Natural killer cell (primary cell): ENCODE measurements at regions not wholly inside any gene's neighbourhood (a gene's known extent, or its start where the extent isn't known, plus 50 kb on each side); places are given as distances from the start of the nearest gene placed in this dataset.

Experiments
- ATAC-seq, 3 donors: fragments of 150-1000 bp in 2 of 3; fragments of 200-7000 bp in 1 of 3; cut with Tn5 transposase; 1 replicate in 1 of 3; 2 replicates in 2 of 3; pipeline ENCODE4 v1.10.0; 2021; ENCODE audit warnings: mild to moderate bottlenecking in 2 of 3, moderate library complexity in 2 of 3
- DNase-seq, 2 donors: peaks; one replicate each; pipeline versions ENCODE4 v3.0.0 to v3.0.0-alpha.2; 2013 to 2021; ENCODE audit warnings: mixed read lengths in 1 of 2
- H3K27ac ChIP-seq: one replicate; pipeline ENCODE4 v1.5.1; 2013; ENCODE audit warnings: mild to moderate bottlenecking, low read length
- H3K27me3 ChIP-seq: one replicate; pipeline ENCODE4 v1.6.1; 2013; ENCODE audit warnings: low read length; ENCODE audit not compliant: control insufficient read depth, insufficient read depth
- H3K36me3 ChIP-seq: one replicate; pipeline ENCODE4 v1.6.1; 2013; ENCODE audit warnings: low read length; ENCODE audit not compliant: control insufficient read depth, insufficient read depth
- H3K4me1 ChIP-seq: one replicate; pipeline ENCODE4 v1.6.1; 2013; ENCODE audit warnings: low read length; ENCODE audit not compliant: control insufficient read depth, insufficient read depth
- H3K4me3 ChIP-seq: one replicate; pipeline ENCODE4 v1.5.1; 2013; ENCODE audit warnings: low read length
- H3K9me3 ChIP-seq: one replicate; pipeline ENCODE4 v1.6.1; 2013; ENCODE audit warnings: low read length; ENCODE audit not compliant: control insufficient read depth, insufficient read depth
- H3K27ac Mint-ChIP-seq, 2 donors: one replicate each; pipeline ENCODE4 v1.8.0; 2022; ENCODE audit warnings: mild to moderate bottlenecking in 2 of 2, mixed read lengths in 2 of 2, moderate library complexity in 1 of 2
- H3K27me3 Mint-ChIP-seq, 2 donors: one replicate each; pipeline ENCODE4 v1.8.0; 2022; ENCODE audit warnings: low read depth in 2 of 2, mixed read lengths in 2 of 2
- H3K36me3 Mint-ChIP-seq: one replicate; pipeline ENCODE4 v1.8.0; 2022; ENCODE audit warnings: mixed read lengths
- H3K4me1 Mint-ChIP-seq, 2 donors: one replicate each; pipeline ENCODE4 v1.8.0; 2022; ENCODE audit warnings: mixed read lengths in 2 of 2
- H3K4me3 Mint-ChIP-seq: one replicate; pipeline ENCODE4 v1.8.0; 2022; ENCODE audit warnings: mild to moderate bottlenecking, moderate library complexity, mixed read lengths
- H3K9me3 Mint-ChIP-seq, 2 donors: one replicate each; pipeline ENCODE4 v1.8.0; 2022; ENCODE audit warnings: mixed read lengths in 2 of 2
- CTCF ChIP-seq: fragments of 200-600 bp; IDR thresholded peaks from one replicate; pipeline ENCODE4 v1.8.0; 2022; ENCODE audit warnings: antibody characterized with exemption
- WGBS: methylation state at CpG from one replicate; pipeline ENCODE4 v1.1.7; 2013; ENCODE audit warnings: missing lambda C conversion rate; ENCODE audit not compliant: insufficient coverage; 5-methylcytosine and 5-hydroxymethylcytosine counted together
- intact Hi-C: fragments of 100-400 bp; cut with micrococcal nuclease; formaldehyde crosslinking; loops from one replicate; pipeline ENCODE4 v1.14.2; 2022

- no peaks in the 10 kb centered on the region for H3K9me3 ChIP-seq
- no peaks in the 10 kb centered on the region for H3K36me3 Mint-ChIP-seq
- WGBS = 89% methylated on average over 19 of the region's 19 CpGs
- no peaks in the 10 kb centered on the region for H3K36me3 ChIP-seq
- peaks cover 27 to 30% of the 10 kb centered on the region in 2 donors for H3K27me3 Mint-ChIP-seq
- no peak overlapping the region for H3K4me3 Mint-ChIP-seq
- ATAC-seq (no peak), DNase-seq (no peak)
- H3K27me3 ChIP-seq = peaks cover 9% of the 10 kb centered on the region
- H3K27ac Mint-ChIP-seq = no peak overlapping the region
- intact Hi-C loops = no loop called here
- no peak for TF ChIP-seq CTCF
- H3K4me3 ChIP-seq = no peak overlapping the region
- H3K9me3 Mint-ChIP-seq = no peaks in the 10 kb centered on the region
- peaks cover 0 to 8% of the 10 kb centered on the region in 2 donors for H3K4me1 Mint-ChIP-seq
- peaks cover 3% of the 10 kb centered on the region for H3K4me1 ChIP-seq
- H3K27ac ChIP-seq = no peak overlapping the region
Observed at GRCh38 chr14:100667656-100668055, 59.0 kb upstream of the DLK1 start.

- TF ChIP-seq CTCF = no peak
- peaks cover 7% of the 10 kb centered on the region for H3K4me1 ChIP-seq
- H3K4me1 Mint-ChIP-seq = peaks cover 5 to 9% of the 10 kb centered on the region in 2 donors
- H3K27me3 ChIP-seq = peaks cover 13% of the 10 kb centered on the region
- H3K27ac Mint-ChIP-seq = no peak overlapping the region
- H3K9me3 Mint-ChIP-seq = no peaks in the 10 kb centered on the region
- no peak overlapping the region for H3K4me3 Mint-ChIP-seq
- ATAC-seq (no peak), DNase-seq (no peak)
- no peak overlapping the region for H3K27ac ChIP-seq
- intact Hi-C loops = no loop called here
- H3K9me3 ChIP-seq = no peaks in the 10 kb centered on the region
- H3K36me3 ChIP-seq = no peaks in the 10 kb centered on the region
- 93% methylated on average over 6 of the region's 6 CpGs for WGBS
- no peak overlapping the region for H3K4me3 ChIP-seq
- peaks cover 34% of the 10 kb centered on the region in 2 donors for H3K27me3 Mint-ChIP-seq
- no peaks in the 10 kb centered on the region for H3K36me3 Mint-ChIP-seq
Observed at GRCh38 chr14:100668352-100668751, 58.3 kb upstream of the DLK1 start.

- no peak for ATAC-seq
- H3K4me3 ChIP-seq = no peak overlapping the region
- no peak overlapping the region for H3K27ac ChIP-seq
- no peak overlapping the region for H3K4me3 Mint-ChIP-seq
- peaks cover 11 to 12% of the 10 kb centered on the region in 2 donors for H3K4me1 Mint-ChIP-seq
- no peaks in the 10 kb centered on the region for H3K36me3 Mint-ChIP-seq
- TF ChIP-seq CTCF = no peak
- H3K36me3 ChIP-seq = no peaks in the 10 kb centered on the region
- no peaks in the 10 kb centered on the region for H3K9me3 ChIP-seq
- 57% methylated on average over 9 of the region's 9 CpGs for WGBS
- intact Hi-C loops = no loop called here
- H3K27me3 ChIP-seq = peaks cover 10% of the 10 kb centered on the region
- DNase-seq = no peak
- no peaks in the 10 kb centered on the region for H3K9me3 Mint-ChIP-seq
- H3K27me3 Mint-ChIP-seq = peaks cover 40 to 41% of the 10 kb centered on the region in 2 donors
- peaks cover 5% of the 10 kb centered on the region for H3K4me1 ChIP-seq
- H3K27ac Mint-ChIP-seq = no peak overlapping the region
Observed at GRCh38 chr14:100669011-100669412, 57.7 kb upstream of the DLK1 start.

- H3K36me3 Mint-ChIP-seq = no peaks in the 10 kb centered on the region
- intact Hi-C loops = no loop called here
- H3K27me3 Mint-ChIP-seq = peaks cover 40 to 46% of the 10 kb centered on the region in 2 donors
Observed at GRCh38 chr14:100669468-100669867, 57.2 kb upstream of the DLK1 start.

More at GRCh38 chr14:100669468-100669867, 57.2 kb upstream of the DLK1 start:
- no peaks in the 10 kb centered on the region for H3K36me3 ChIP-seq
- 83% methylated on average over 13 of the region's 13 CpGs for WGBS
- no peak for ATAC-seq
- no peak overlapping the region for H3K27ac ChIP-seq
- Mint-ChIP-seq H3K27ac (no peak overlapping the region), H3K9me3 (no peaks in the 10 kb centered on the region), H3K4me1 (peaks cover 8 to 11% of the 10 kb centered on the region in 2 donors), H3K4me3 (no peak overlapping the region)
- H3K9me3 ChIP-seq = no peaks in the 10 kb centered on the region
- no peak for DNase-seq
- no peak for TF ChIP-seq CTCF
- peaks cover 8% of the 10 kb centered on the region for H3K27me3 ChIP-seq
- H3K4me1 ChIP-seq = peaks cover 5% of the 10 kb centered on the region
- no peak overlapping the region for H3K4me3 ChIP-seq
